Omental fat pad (tissue), 3 donors: ENCODE measurements at regions not wholly inside any gene's neighbourhood (a gene's known extent, or its start where the extent isn't known, plus 50 kb on each side); places are given as distances from the start of the nearest gene placed in this dataset.

ENCODE experiments used
- ATAC-seq: fragments of 150-250 bp; one replicate; pipeline ENCODE4 v1.9.1; 2016; ENCODE audit warnings: mild to moderate bottlenecking, moderate library complexity; ENCODE audit not compliant: low FRiP score
- DNase-seq: peaks from one replicate; pipeline ENCODE4 v3.0.0-alpha.2; 2019; ENCODE audit warnings: low spot score
- TF ChIP-seq, protein P1 (sequence below), 3 donors: fragments of 450-650 bp; IDR thresholded peaks; one replicate each; pipeline ENCODE4 v1.5.1; 2016 to 2017; ENCODE audit warnings: antibody characterized with exemption in 3 of 3, mild to moderate bottlenecking in 3 of 3, moderate library complexity in 2 of 3

DNA sequence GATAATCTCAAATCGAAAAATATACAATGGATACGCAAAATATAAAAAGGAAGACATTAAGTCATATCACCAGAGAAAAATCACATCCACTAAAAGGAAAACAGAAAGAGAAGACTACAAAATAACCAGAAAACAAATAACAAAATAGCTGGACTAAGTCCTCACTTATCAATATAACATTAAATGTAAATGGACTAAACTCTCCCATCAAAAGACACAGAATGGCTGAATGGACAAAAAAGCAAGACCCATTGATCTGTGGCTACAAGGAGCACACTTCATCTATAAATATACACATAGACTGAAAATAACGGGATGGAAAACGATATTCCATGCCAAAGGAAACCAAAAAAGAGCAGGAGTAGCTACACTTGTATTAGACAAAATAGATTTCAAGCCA lies 161.0 kb upstream of the PRKD1 start:
- TF ChIP-seq, protein P1, sequence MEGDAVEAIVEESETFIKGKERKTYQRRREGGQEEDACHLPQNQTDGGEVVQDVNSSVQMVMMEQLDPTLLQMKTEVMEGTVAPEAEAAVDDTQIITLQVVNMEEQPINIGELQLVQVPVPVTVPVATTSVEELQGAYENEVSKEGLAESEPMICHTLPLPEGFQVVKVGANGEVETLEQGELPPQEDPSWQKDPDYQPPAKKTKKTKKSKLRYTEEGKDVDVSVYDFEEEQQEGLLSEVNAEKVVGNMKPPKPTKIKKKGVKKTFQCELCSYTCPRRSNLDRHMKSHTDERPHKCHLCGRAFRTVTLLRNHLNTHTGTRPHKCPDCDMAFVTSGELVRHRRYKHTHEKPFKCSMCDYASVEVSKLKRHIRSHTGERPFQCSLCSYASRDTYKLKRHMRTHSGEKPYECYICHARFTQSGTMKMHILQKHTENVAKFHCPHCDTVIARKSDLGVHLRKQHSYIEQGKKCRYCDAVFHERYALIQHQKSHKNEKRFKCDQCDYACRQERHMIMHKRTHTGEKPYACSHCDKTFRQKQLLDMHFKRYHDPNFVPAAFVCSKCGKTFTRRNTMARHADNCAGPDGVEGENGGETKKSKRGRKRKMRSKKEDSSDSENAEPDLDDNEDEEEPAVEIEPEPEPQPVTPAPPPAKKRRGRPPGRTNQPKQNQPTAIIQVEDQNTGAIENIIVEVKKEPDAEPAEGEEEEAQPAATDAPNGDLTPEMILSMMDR (IDR thresholded peaks at IDR 0.05) = no peak
- ATAC-seq (no peak), DNase-seq (no peak)

DNA sequence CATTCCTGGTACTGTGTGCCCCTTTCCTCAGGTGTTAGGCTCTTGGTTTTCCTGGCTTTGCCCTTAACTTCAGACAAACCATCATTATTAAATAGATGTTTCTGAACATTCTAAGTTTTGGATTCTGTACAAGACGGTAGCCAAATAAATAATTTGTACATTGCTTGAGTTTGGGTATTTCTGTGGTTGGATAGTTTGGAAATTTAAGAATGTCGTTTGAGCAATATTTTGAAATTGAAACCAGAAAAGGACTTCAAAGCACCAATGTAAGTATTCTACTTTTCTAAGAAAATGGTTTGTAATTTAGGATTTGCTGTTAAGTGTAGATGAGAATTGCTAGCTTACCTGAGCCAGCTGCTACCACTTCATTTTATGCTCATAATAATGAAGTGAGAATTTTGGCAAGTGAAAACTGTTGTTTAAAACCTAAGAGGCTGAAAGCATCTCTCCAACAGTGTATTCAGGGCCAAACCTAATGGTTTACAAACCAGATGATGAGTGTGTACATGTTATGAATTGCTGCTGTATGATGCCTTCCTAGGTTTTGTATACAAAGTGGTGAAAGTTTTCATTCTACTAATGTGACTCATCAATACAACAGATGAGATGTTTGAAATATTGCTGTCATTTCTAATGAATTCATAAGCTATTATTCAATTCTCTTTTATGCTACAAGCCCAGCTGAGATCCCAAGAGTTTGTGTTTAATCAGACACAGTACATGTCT lies 181.5 kb upstream of the PRKD1 start:
- TF ChIP-seq, protein P1 (IDR thresholded peaks at IDR 0.05) = no peak

DNA sequence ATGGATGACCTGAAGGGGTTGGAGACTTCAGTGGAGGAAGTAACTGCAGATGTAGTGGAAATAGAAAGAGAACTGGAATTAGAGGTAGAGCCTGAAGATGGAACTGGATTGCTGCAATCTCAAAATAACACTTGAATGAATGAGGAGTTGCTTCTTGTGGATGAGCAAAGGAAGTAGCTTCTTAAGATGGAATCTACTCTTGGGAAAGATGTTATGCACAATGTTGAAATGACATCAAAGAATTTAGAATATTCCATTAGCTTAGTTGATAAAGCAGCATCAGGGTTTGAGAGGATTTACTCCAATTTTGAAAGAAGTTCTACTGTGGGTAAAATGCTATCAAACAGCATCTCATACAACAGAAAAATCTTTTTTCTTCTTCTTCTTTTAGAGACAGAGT lies 186.4 kb upstream of the PRKD1 start:
- ATAC-seq (no peak), DNase-seq (no peak)
- TF ChIP-seq, protein P1 (IDR thresholded peaks at IDR 0.05) = no peak

More for the DNA sequence above, 181.5 kb upstream of the PRKD1 start:
- DNase-seq = no peak
- no peak for ATAC-seq

DNA sequence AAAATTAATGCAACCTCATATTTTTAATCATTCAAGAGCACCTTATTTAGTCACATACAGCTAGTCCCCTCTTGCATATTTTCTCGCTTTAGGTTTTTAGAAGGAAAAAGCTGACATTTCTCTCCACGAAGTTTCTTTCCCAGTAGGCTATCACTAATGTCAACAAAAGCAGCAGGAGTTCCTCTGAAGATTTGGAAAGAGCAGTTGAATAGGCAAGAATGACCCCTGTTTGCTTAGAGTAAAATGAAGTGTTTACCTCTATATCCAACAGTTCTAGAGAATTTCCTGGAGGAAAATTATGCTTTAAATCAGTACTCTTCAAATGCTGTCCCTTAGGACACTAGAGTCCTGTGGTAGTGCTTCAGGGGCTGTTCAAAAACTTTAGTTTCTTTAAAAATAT lies 188.1 kb upstream of the PRKD1 start:
- TF ChIP-seq, protein P1 (IDR thresholded peaks at IDR 0.05) = no peak
- no peak for ATAC-seq
- DNase-seq = no peak

DNA sequence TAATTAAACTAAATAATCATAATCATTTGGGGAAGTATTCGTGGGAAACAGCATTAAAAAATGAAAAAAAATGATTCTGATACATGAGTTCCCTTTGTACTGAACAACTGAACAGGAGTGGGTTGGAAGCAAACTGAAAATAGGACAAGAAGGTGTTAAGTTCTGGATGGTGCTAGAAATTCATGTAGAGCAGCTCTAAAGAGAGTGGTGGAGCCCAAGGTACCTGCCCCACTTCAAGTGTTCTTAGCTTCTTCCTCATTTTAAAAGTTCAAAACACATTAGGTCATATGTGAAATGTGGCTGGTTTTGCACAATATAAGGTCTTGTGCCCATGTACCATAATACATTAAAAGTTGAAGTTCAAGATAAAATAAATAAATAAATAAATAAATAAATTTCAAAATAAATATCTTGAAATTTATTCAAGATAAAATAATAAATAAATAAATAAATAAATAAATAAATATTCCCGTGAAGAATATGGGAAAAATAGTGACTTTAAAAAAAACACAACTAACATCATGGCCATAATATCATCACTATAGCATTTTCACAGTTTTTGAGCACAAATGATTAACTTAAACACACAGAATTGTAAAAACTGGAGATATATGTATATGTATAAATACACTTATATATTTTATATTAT lies 191.5 kb upstream of the PRKD1 start:
- TF ChIP-seq, protein P1 (IDR thresholded peaks at IDR 0.05) = no peak
- ATAC-seq = no peak
- DNase-seq = no peak

DNA sequence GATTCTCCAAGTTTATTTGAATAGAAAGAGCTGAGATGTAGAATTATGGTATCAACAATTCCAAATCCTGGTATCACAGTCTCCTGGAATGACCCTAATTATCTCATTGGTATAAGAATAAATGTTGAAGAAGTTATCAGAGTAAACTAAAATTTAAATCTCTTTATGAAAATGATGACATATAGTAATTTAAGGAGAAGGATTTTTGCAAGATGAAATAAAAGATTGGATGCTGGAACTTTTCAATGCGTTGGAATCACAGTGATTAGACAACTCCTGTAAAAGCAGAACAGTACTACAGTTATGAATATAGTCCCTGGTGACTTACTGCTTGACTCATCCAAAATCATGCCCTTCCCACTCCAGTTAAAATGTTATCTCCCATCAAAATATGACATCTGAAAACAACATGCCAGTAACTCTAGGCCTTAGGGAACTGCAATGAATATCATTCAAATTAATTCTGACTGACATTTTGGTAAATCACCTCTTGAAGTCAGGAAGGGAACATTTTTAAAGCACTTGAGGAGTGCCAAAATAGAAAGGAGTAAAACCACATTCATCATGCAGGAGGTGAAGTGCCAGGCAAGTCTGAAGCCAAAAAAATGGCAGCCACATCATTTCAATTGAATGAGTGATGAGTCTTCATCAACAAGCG lies 197.8 kb upstream of the PRKD1 start:
- TF ChIP-seq, protein P1 (IDR thresholded peaks at IDR 0.05) = no peak
- ATAC-seq = no peak
- DNase-seq = no peak
